ENCODE measurements at regions not wholly inside any gene's neighbourhood (a gene's known extent, or its start where the extent isn't known, plus 50 kb on each side); places are given as distances from the start of the nearest gene placed in this dataset.

DNA sequence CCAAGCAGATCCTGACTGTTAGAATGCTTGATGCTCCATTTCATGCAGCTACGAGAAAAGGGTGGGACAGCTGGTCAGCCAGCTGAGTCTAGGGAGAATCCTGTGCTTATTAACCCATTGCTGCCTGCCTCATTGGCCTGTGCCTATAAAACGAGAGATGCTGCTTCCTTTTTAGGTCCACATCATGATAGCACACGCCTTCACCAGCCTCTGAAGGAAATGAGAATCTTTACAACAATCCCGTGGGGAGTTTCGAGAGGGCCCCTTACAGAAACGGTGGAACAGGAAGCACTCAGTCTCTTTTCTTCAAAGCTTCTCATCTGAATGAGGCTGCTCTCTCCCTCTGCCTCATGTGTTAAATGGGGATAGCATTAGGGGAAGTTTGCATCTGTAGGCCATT is 147.3 kb upstream of the RFLNA start:
- TF ChIP-seq POLR2A (IDR thresholded peaks at IDR 0.05) = no peak
- TF ChIP-seq POLR2AphosphoS5 (IDR thresholded peaks at IDR 0.05; ENCODE audit: insufficient read depth in 1 of 2, low read depth in 1 of 2) = no peak
